GM19351 (cell line): ENCODE measurements at regions not wholly inside any gene's neighbourhood (a gene's known extent, or its start where the extent isn't known, plus 50 kb on each side); places are given as distances from the start of the nearest gene placed in this dataset.

ENCODE experiments used
- ATAC-seq: cut with Tn5 transposase; IDR thresholded peaks from one replicate; pipeline ENCODE4 v1.9.1; 2021; ENCODE audit warnings: mild to moderate bottlenecking, moderate library complexity; ENCODE audit not compliant: unreplicated experiment

- no peak for ATAC-seq
Measured at GRCh38 chr4:176568238-176568637, 224.5 kb downstream of the VEGFC start.

- ATAC-seq: no peak
Measured at GRCh38 chr4:176569301-176569700, 223.4 kb downstream of the VEGFC start.

- ATAC-seq: no peak
Measured at GRCh38 chr4:176571206-176571605, 221.5 kb downstream of the VEGFC start.

- ATAC-seq: no peak
Measured at GRCh38 chr4:176575141-176575730, 217.5 kb downstream of the VEGFC start.

- no peak for ATAC-seq
Measured at GRCh38 chr4:176579226-176579625, 213.5 kb downstream of the VEGFC start.

GRCh38 chr4:176583278-176583677 lies 209.4 kb downstream of the VEGFC start:
- ATAC-seq: no peak

GRCh38 chr4:176584031-176584606 lies 208.6 kb downstream of the VEGFC start:
- ATAC-seq: no peak

GRCh38 chr4:176587920-176588319 lies 204.8 kb downstream of the VEGFC start:
- no peak for ATAC-seq

GRCh38 chr4:176588436-176588835 lies 204.3 kb downstream of the VEGFC start:
- no peak for ATAC-seq

- no peak for ATAC-seq
Measured at GRCh38 chr4:176592976-176593670, 199.6 kb downstream of the VEGFC start.

GRCh38 chr4:176593943-176594342 lies 198.8 kb downstream of the VEGFC start:
- no peak for ATAC-seq

- ATAC-seq: no peak
Measured at GRCh38 chr4:176595257-176595656, 197.5 kb downstream of the VEGFC start.

- ATAC-seq: no peak
Measured at GRCh38 chr4:176601124-176601523, 191.6 kb downstream of the VEGFC start.

- no peak for ATAC-seq
Measured at GRCh38 chr4:176607807-176608206, 184.9 kb downstream of the VEGFC start.

- no peak for ATAC-seq
Measured at GRCh38 chr4:176608346-176608745, 184.4 kb downstream of the VEGFC start.

- ATAC-seq: no peak
Measured at GRCh38 chr4:176610594-176610993, 182.1 kb downstream of the VEGFC start.

GRCh38 chr4:176611381-176611780 lies 181.3 kb downstream of the VEGFC start:
- ATAC-seq: no peak

GRCh38 chr4:176611951-176612350 lies 180.8 kb downstream of the VEGFC start:
- ATAC-seq: no peak

GRCh38 chr4:176614793-176615192 lies 177.9 kb downstream of the VEGFC start:
- no peak for ATAC-seq

- no peak for ATAC-seq
Measured at GRCh38 chr4:176616151-176616550, 176.6 kb downstream of the VEGFC start.

GRCh38 chr4:176618138-176618537 lies 174.6 kb downstream of the VEGFC start:
- no peak for ATAC-seq

- ATAC-seq: no peak
Measured at GRCh38 chr4:176619430-176619829, 173.3 kb downstream of the VEGFC start.
